SK-N-SH (cell line): ENCODE measurements at regions not wholly inside any gene's neighbourhood (a gene's known extent, or its start where the extent isn't known, plus 50 kb on each side); places are given as distances from the start of the nearest gene placed in this dataset.

ENCODE experiments used
- CTCF ChIA-PET: fragments of 300-600, 350-600 bp; formaldehyde crosslinking; extraction: SDS; loops from one replicate; lab custom pipeline; 2021; lab: Yijun Ruan, JAX
- POLR2A ChIA-PET: fragments of 350-600 bp; sonication (Branson Sonifier 250); formaldehyde crosslinking; extraction: SDS; loops from one replicate; lab custom pipeline; 2020; ENCODE audit warnings: antibody characterized with exemption, inconsistent platforms; lab: Yijun Ruan, JAX
- DNase-seq: peaks from one replicate; pipeline ENCODE4 v3.0.0; 2012
- H2AFZ ChIP-seq: fragments of 200-600 bp; sonication (generic); 2 replicates; pipeline ENCODE4 v1.8.1; 2016; ENCODE audit warnings: antibody characterized with exemption, mild to moderate bottlenecking, low read depth
- H3F3A ChIP-seq: fragments of 200-600 bp; sonication (generic); replicated peaks from 2 replicates; pipeline ENCODE3; 2016; ENCODE audit warnings: antibody characterized with exemption, mild to moderate bottlenecking; ENCODE audit not compliant: insufficient read depth
- H3K27ac ChIP-seq, 2 experiments: fragments of 200-500 bp in 1 of 2; fragments of 200-600 bp in 1 of 2; sonication (Bioruptor generic) in 1 of 2; sonication (generic), shearing (Covaris generic) in 1 of 2; 2 replicates each; pipeline versions ENCODE4 v1.5.1 to v1.6.1; 2014 to 2016; ENCODE audit warnings: low read depth in 2 of 2, inconsistent platforms in 1 of 2, low read length in 1 of 2, mild to moderate bottlenecking in 1 of 2, mixed read lengths in 1 of 2
- H3K27me3 ChIP-seq: fragments of 200-600 bp; sonication (generic), shearing (Covaris generic); 2 replicates; pipeline ENCODE4 v1.6.1; 2016; ENCODE audit warnings: mixed run types; ENCODE audit not compliant: insufficient read depth
- H3K36me3 ChIP-seq, 2 experiments: fragments of 200-500 bp in 1 of 2; fragments of 200-600 bp in 1 of 2; sonication (Bioruptor generic) in 1 of 2; sonication (generic) in 1 of 2; replicated peaks in 1 of 2; 2 replicates each; pipeline versions ENCODE3 to v1.5.1; 2014 to 2016; ENCODE audit warnings: low read length in 1 of 2, mild to moderate bottlenecking in 1 of 2; ENCODE audit not compliant: insufficient read depth in 2 of 2, control insufficient read depth in 1 of 2
- H3K4me1 ChIP-seq, 2 experiments: fragments of 200-500 bp in 1 of 2; fragments of 200-600 bp in 1 of 2; sonication (Bioruptor generic) in 1 of 2; sonication (generic), shearing (Covaris generic) in 1 of 2; 2 replicates each; pipeline versions ENCODE4 v1.5.1 to v1.6.1; 2014 to 2016; ENCODE audit warnings: low read depth in 1 of 2, low read length in 1 of 2, mixed run types in 1 of 2; ENCODE audit not compliant: insufficient read depth in 2 of 2, control insufficient read depth in 1 of 2
- H3K4me2 ChIP-seq: fragments of 200-600 bp; sonication (generic), shearing (Covaris generic); 2 replicates; pipeline ENCODE4 v1.6.1; 2017; ENCODE audit warnings: mixed run types
- H3K4me3 ChIP-seq, 2 experiments: fragments of 200-500 bp in 1 of 2; fragments of 200-600 bp in 1 of 2; sonication (Bioruptor generic) in 1 of 2; sonication (generic), shearing (Covaris generic) in 1 of 2; 2 replicates each; pipeline versions ENCODE4 v1.5.1 to v1.8.1; 2014 to 2016; ENCODE audit warnings: low read depth in 2 of 2, inconsistent platforms in 1 of 2, low read length in 1 of 2, mild to moderate bottlenecking in 1 of 2, mixed read lengths in 1 of 2, moderate library complexity in 1 of 2
- H3K79me2 ChIP-seq: fragments of 200-600 bp; sonication (generic); 2 replicates; pipeline ENCODE4 v1.8.1; 2017; ENCODE audit warnings: mild to moderate bottlenecking; ENCODE audit not compliant: insufficient read depth
- H3K9ac ChIP-seq: fragments of 200-600 bp; sonication (generic); 2 replicates; pipeline ENCODE4 v1.6.1; 2017; ENCODE audit warnings: mixed run types
- H3K9me2 ChIP-seq: fragments of 200-600 bp; sonication (generic); 2 replicates; pipeline ENCODE4 v1.6.1; 2017; ENCODE audit warnings: mixed run types
- H3K9me3 ChIP-seq: fragments of 200-600 bp; sonication (generic); 2 replicates; pipeline ENCODE4 v1.6.1; 2017; ENCODE audit warnings: mixed run types, mild to moderate bottlenecking, moderate library complexity
- H4K20me1 ChIP-seq: fragments of 200-600 bp; sonication (generic); 2 replicates; pipeline ENCODE4 v1.6.1; 2017; ENCODE audit warnings: mild to moderate bottlenecking, mixed run types; ENCODE audit not compliant: insufficient read depth
- ELF1 ChIP-seq: IDR thresholded peaks from 2 replicates; pipeline ENCODE4 v1.4.0; 2012
- FOSL2 ChIP-seq: IDR thresholded peaks from 2 replicates; pipeline ENCODE4 v1.4.0; 2012; ENCODE audit warnings: low read depth, mild to moderate bottlenecking, moderate library complexity, borderline replicate concordance
- FOXJ3 ChIP-seq: sonication (generic); formaldehyde crosslinking; IDR thresholded peaks from 2 replicates; pipeline ENCODE4 v1.5.1; 2020; ENCODE audit warnings: mild to moderate bottlenecking, missing genetic modification reagents
- FOXM1 ChIP-seq: IDR thresholded peaks from 2 replicates; pipeline ENCODE4 v1.4.0; 2012; ENCODE audit warnings: low read depth, mild to moderate bottlenecking
- MXI1 ChIP-seq: IDR thresholded peaks from 2 replicates; pipeline ENCODE4 v1.6.1; 2012; ENCODE audit warnings: mild to moderate bottlenecking, low read depth, low read length, improper control_type of control experiment
- REST ChIP-seq: IDR thresholded peaks from 2 replicates; pipeline ENCODE4 v1.6.1; 2012; ENCODE audit warnings: mild to moderate bottlenecking, low read depth, low read length, moderate library complexity
- SIN3A ChIP-seq: IDR thresholded peaks from 2 replicates; pipeline ENCODE4 v1.6.1; 2012; ENCODE audit warnings: low read depth, mild to moderate bottlenecking, low read length, moderate library complexity, borderline replicate concordance
- YY1 ChIP-seq: IDR thresholded peaks from 2 replicates; pipeline ENCODE4 v1.4.0; 2012; ENCODE audit warnings: low read depth, mild to moderate bottlenecking
- WGBS: methylation state at CpG from one replicate; pipeline ENCODE4 v1.1.6; 2017; ENCODE audit warnings: low lambda C conversion rate; 5-methylcytosine and 5-hydroxymethylcytosine counted together
- TF ChIP-seq, protein P1 (sequence below): fragments of 200-600 bp; sonication (generic); IDR thresholded peaks from 2 replicates; pipeline ENCODE4 v1.6.1; 2017; ENCODE audit warnings: antibody characterized with exemption, mild to moderate bottlenecking, moderate library complexity

- Histone ChIP-seq H3K9me2 (no peaks in the 10 kb centered on the region), H3K79me2 (no peaks in the 10 kb centered on the region), H3K27me3 (no peaks in the 10 kb centered on the region), H3K9me3 (no peaks in the 10 kb centered on the region), H3K27ac (no peak overlapping the region), H4K20me1 (no peaks in the 10 kb centered on the region), H2AFZ (no peak overlapping the region), H3K9ac (no peak overlapping the region), H3F3A (no peaks in the 10 kb centered on the region), H3K4me1 (no peaks in the 10 kb centered on the region), H3K4me2 (no peak overlapping the region), H3K4me3 (no peak overlapping the region), H3K36me3 (no peaks in the 10 kb centered on the region)
- ChIA-PET CTCF (no interaction called here), POLR2A (no interaction called here)
- no peak for TF ChIP-seq YY1
- TF ChIP-seq MXI1, result no peak
- no peak for TF ChIP-seq FOXJ3 (CRISPR knock-in tag)
- no peak for TF ChIP-seq REST
- TF ChIP-seq, protein P1, sequence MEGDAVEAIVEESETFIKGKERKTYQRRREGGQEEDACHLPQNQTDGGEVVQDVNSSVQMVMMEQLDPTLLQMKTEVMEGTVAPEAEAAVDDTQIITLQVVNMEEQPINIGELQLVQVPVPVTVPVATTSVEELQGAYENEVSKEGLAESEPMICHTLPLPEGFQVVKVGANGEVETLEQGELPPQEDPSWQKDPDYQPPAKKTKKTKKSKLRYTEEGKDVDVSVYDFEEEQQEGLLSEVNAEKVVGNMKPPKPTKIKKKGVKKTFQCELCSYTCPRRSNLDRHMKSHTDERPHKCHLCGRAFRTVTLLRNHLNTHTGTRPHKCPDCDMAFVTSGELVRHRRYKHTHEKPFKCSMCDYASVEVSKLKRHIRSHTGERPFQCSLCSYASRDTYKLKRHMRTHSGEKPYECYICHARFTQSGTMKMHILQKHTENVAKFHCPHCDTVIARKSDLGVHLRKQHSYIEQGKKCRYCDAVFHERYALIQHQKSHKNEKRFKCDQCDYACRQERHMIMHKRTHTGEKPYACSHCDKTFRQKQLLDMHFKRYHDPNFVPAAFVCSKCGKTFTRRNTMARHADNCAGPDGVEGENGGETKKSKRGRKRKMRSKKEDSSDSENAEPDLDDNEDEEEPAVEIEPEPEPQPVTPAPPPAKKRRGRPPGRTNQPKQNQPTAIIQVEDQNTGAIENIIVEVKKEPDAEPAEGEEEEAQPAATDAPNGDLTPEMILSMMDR, result no peak
- TF ChIP-seq FOXM1, result no peak
- TF ChIP-seq ELF1, result no peak
- TF ChIP-seq SIN3A, result no peak
- WGBS, result 47% methylated on average over 13 of the region's 22 CpGs
- DNase-seq, result no peak
These were observed 501.6 kb downstream of the TCERG1L start for GRCh38 chr10:130809761-130810515.

- ChIA-PET POLR2A (no interaction called here), CTCF (no interaction called here)
- no peaks in the 10 kb centered on the region for H4K20me1 ChIP-seq
- no peak for TF ChIP-seq FOSL2
- H3K9me2 ChIP-seq, result no peaks in the 10 kb centered on the region
- H3K9ac ChIP-seq, result no peak overlapping the region
- no peaks in the 10 kb centered on the region for H3K79me2 ChIP-seq
- no peaks in the 10 kb centered on the region for H3K9me3 ChIP-seq
- no peaks in the 10 kb centered on the region for H3K36me3 ChIP-seq
- no peak for DNase-seq
- H3K4me1 ChIP-seq, result no peaks in the 10 kb centered on the region
- H2AFZ ChIP-seq, result no peak overlapping the region
- no peak overlapping the region for H3K4me2 ChIP-seq
- H3K27ac ChIP-seq, result no peak overlapping the region
- H3F3A ChIP-seq, result no peaks in the 10 kb centered on the region
- no peak overlapping the region for H3K4me3 ChIP-seq
- WGBS, result 65% methylated on average over 11 of the region's 14 CpGs
- no peaks in the 10 kb centered on the region for H3K27me3 ChIP-seq
These were observed 500.7 kb downstream of the TCERG1L start for GRCh38 chr10:130810856-130811255.
